Epithelial cell of esophagus (primary cell): ENCODE measurements at regions not wholly inside any gene's neighbourhood (a gene's known extent, or its start where the extent isn't known, plus 50 kb on each side); places are given as distances from the start of the nearest gene placed in this dataset.

Source experiments
- DNase-seq: peaks from one replicate; pipeline ENCODE4 v3.0.0; 2010; ENCODE audit warnings: low read depth
- H3K4me3 ChIP-seq: 2 replicates; pipeline ENCODE4 v1.5.1; 2011; ENCODE audit warnings: mild to moderate bottlenecking, low read length, control low read depth
- CTCF ChIP-seq: IDR thresholded peaks from 2 replicates; pipeline ENCODE4 v1.5.1; 2011; ENCODE audit warnings: low read depth, mild to moderate bottlenecking, low read length, control low read depth, inconsistent platforms; ENCODE audit not compliant: insufficient read depth; ENCODE audit errors: missing control alignments

- no peak for DNase-seq
- H3K4me3 ChIP-seq, result no peak overlapping the region
- TF ChIP-seq CTCF, result no peak
Observed at GRCh38 chr5:8340261-8340660, 471.3 kb downstream of the MTRR start.

- H3K4me3 ChIP-seq, result no peak overlapping the region
- peak; percentile 13 for TF ChIP-seq CTCF
- peak; percentile 9 for DNase-seq
Observed at GRCh38 chr5:8340739-8341344, 471.9 kb downstream of the MTRR start.

GRCh38 chr5:8341406-8341805 lies 472.5 kb downstream of the MTRR start:
- no peak for DNase-seq
- no peak overlapping the region for H3K4me3 ChIP-seq
- TF ChIP-seq CTCF, result no peak

- no peak overlapping the region for H3K4me3 ChIP-seq
- no peak for TF ChIP-seq CTCF
- DNase-seq, result no peak
Observed at GRCh38 chr5:8347984-8348383, 479.0 kb downstream of the MTRR start.

- no peak for TF ChIP-seq CTCF
- no peak overlapping the region for H3K4me3 ChIP-seq
Observed at GRCh38 chr5:8349855-8350254, 480.9 kb downstream of the MTRR start.

GRCh38 chr5:8350644-8351339 lies 481.8 kb downstream of the MTRR start:
- no peak for DNase-seq
- TF ChIP-seq CTCF, result no peak
- H3K4me3 ChIP-seq, result no peak overlapping the region

More at GRCh38 chr5:8349855-8350254, 480.9 kb downstream of the MTRR start:
- DNase-seq, result no peak

- no peak for TF ChIP-seq CTCF
- no peak overlapping the region for H3K4me3 ChIP-seq
- DNase-seq, result no peak
Observed at GRCh38 chr5:8355981-8356380, 487.0 kb downstream of the MTRR start.
